ENCODE measurements at regions not wholly inside any gene's neighbourhood (a gene's known extent, or its start where the extent isn't known, plus 50 kb on each side); places are given as distances from the start of the nearest gene placed in this dataset.
"Not testable (repeated sequence)": the region's sequence is repeated elsewhere in the genome, so short reads cannot be mapped to it uniquely, and the experiment has no call there.

DNA sequence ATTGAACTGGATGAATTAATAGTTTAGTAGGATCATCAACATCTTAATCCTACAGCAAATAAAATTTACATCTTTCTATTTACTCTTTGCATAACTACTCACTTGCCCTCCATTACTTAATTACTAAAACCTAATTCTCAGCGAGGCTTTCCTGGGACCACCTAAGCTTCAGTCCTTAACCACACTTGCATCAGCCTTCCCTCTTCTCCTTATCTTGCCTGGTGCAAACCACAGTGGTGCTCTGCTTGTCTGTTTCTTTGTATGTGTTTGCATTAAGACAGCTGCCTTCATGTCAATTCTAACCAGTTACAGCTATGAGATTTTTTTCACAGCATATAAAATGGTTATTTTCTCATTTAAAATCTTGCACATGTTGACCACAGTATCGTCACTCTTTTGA is 72.6 kb upstream of the ZNF92 start:
- no peaks in the 10 kb centered on the region for H3K36me3 ChIP-seq (ENCODE audit: control insufficient read depth, insufficient read depth, low read length)
- TF ChIP-seq, protein P1, sequence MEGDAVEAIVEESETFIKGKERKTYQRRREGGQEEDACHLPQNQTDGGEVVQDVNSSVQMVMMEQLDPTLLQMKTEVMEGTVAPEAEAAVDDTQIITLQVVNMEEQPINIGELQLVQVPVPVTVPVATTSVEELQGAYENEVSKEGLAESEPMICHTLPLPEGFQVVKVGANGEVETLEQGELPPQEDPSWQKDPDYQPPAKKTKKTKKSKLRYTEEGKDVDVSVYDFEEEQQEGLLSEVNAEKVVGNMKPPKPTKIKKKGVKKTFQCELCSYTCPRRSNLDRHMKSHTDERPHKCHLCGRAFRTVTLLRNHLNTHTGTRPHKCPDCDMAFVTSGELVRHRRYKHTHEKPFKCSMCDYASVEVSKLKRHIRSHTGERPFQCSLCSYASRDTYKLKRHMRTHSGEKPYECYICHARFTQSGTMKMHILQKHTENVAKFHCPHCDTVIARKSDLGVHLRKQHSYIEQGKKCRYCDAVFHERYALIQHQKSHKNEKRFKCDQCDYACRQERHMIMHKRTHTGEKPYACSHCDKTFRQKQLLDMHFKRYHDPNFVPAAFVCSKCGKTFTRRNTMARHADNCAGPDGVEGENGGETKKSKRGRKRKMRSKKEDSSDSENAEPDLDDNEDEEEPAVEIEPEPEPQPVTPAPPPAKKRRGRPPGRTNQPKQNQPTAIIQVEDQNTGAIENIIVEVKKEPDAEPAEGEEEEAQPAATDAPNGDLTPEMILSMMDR (IDR thresholded peaks at IDR 0.05; ENCODE audit: insufficient read depth, low read length, poor library complexity, severe bottlenecking), result no peak
- H3K27me3 ChIP-seq (replicated peaks; ENCODE audit: control insufficient read depth, insufficient read depth, low read length), result no peaks in the 10 kb centered on the region
- no peak overlapping the region for H3K4me3 ChIP-seq (replicated peaks; ENCODE audit: low read depth, low read length)
- no peak for DNase-seq (ENCODE audit: extremely low read depth, insufficient read length)

DNA sequence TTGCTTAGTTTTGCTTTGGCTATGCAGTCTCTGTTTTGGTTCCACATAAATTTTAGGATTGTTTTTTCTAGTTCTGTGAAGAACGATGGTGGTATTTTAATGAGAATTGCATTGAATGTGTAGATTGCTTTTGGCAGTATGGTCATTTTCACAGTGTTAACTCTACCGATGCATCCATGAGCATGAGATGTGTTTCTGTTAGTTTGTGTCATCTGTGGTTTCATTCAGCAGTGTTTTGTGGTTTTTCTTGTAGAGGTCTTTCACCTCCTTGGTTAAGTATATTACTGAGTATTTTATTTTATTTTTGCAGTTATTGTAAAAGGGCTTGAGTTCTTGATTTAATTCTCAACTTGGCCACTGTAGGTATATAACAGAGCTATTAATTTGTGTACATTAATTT is 78.2 kb upstream of the ZNF92 start:
- Histone ChIP-seq H3K4me3 (replicated peaks; ENCODE audit: low read depth, low read length) (no peak overlapping the region), H3K27me3 (replicated peaks; ENCODE audit: control insufficient read depth, insufficient read depth, low read length) (no peaks in the 10 kb centered on the region), H3K36me3 (ENCODE audit: control insufficient read depth, insufficient read depth, low read length) (no peaks in the 10 kb centered on the region)
- TF ChIP-seq, protein P1 (IDR thresholded peaks at IDR 0.05; ENCODE audit: insufficient read depth, low read length, poor library complexity, severe bottlenecking), result no peak
- DNase-seq (ENCODE audit: extremely low read depth, insufficient read length), result no peak

DNA sequence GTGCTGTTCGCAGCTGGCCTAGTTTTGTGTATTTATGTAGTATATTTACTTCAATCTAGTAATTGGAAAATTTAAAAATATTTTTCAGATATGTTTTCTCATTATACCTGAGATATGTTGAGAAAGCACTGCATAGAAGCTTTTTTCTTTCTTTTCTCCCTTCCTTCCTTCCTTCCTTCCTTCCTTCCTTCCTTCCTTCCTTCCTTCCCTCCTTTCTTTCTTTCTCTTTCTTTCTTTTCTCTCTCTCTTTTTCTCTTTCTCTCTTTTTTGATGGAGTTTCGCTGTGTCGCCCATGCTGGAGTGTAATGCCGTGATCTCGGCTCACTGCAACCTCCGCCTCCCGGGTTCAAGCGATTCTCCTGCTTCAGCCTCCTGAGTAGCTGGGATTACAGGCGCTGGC is 83.3 kb upstream of the ZNF92 start:
- not testable (repeated sequence) for H3K4me3 ChIP-seq (replicated peaks; ENCODE audit: low read depth, low read length); H3K36me3 ChIP-seq (ENCODE audit: control insufficient read depth, insufficient read depth, low read length); DNase-seq (ENCODE audit: extremely low read depth, insufficient read length); H3K27me3 ChIP-seq (replicated peaks; ENCODE audit: control insufficient read depth, insufficient read depth, low read length)

DNA sequence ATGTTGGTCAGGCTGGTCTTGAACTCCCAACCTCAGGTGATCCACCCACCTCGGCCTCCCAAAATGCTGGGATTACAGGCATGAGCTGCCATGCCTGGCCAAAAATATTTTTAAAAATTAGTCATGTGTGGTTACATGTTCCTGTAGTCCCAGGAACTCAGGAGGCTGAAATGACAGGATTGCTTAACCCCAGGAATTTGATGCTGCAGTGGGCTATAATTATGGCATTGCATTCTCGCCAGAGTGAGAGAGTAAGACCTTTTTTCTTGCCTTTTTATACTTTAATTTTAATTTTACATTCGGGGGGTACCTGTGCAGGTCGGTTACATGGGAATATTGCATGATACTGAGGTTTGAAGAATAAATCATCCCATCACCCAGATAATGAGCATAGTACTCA is 86.6 kb upstream of the ZNF92 start:
- TF ChIP-seq, protein P1 (IDR thresholded peaks at IDR 0.05; ENCODE audit: insufficient read depth, low read length, poor library complexity, severe bottlenecking), result no peak
- Histone ChIP-seq H3K4me3 (replicated peaks; ENCODE audit: low read depth, low read length) (no peak overlapping the region), H3K36me3 (ENCODE audit: control insufficient read depth, insufficient read depth, low read length) (no peaks in the 10 kb centered on the region), H3K27me3 (replicated peaks; ENCODE audit: control insufficient read depth, insufficient read depth, low read length) (no peaks in the 10 kb centered on the region)
- DNase-seq (ENCODE audit: extremely low read depth, insufficient read length), result no peak

DNA sequence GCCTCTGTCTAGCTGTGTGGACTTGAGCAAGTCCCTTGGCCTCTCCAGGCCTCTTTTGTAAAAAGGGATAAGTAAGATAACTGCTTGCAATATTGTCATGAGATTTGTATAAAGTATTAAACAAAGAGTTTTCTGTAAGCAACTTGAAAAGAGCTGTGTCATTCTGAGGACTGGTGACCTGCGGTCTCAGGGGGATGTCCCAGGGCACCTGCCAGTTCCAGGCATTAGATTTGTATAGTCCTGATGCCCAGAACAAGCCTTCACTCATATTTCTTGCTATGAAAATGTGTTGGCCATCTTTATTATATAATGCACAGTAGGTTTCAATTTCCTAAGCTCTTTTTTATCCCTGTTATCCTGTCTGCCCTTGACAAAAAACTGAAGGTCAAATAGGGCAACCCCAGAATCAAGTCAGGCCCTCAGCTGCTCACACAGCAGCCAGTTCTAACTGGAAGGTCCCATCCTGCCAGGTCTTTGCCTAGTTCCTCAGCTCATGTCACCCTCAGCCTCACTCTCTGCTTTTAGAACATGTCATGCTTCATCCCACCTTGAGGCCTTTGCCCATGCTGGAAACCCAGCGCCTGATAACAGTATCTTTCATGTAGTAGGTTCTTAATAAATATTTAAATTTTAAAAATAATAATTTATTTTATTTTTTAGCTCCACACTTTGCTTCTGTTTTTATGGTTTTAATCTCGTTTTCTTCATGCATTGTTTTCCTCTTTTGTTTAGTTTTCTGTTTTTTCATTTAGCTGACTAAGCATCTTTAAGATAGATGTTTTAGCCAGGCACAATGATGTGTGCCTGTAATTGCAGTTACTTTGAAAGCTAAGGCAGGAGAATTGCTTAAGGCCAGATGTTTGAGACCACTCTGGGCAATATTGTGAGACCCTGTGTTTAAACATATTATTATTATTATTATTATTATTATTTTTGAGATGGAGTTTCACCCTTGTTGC is 87.5 kb upstream of the ZNF92 start:
- H3K4me3 ChIP-seq (replicated peaks; ENCODE audit: low read depth, low read length), result no peak overlapping the region
- DNase-seq (ENCODE audit: extremely low read depth, insufficient read length), result no peak
- TF ChIP-seq, protein P1 (IDR thresholded peaks at IDR 0.05; ENCODE audit: insufficient read depth, low read length, poor library complexity, severe bottlenecking), result no peak

DNA sequence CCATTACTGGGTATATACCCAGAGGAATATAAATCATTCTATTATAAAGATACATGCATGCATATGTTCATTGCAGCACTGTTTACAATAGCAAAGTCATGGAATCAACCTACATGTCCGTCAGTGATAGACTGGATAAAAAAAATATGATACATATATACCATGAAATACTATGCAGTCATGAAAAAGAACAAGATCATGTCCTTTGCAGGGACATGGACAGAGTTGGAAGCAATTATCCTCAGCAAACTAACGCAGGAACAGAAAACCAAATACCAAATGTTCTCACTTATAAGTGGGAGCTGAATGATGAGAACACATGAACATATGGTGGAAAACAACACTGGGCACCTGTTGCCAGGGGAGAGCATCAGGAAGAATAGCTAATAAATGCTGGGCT is 88.4 kb upstream of the ZNF92 start:
- not testable (repeated sequence) for DNase-seq (ENCODE audit: extremely low read depth, insufficient read length); H3K36me3 ChIP-seq (ENCODE audit: control insufficient read depth, insufficient read depth, low read length); H3K4me3 ChIP-seq (replicated peaks; ENCODE audit: low read depth, low read length); H3K27me3 ChIP-seq (replicated peaks; ENCODE audit: control insufficient read depth, insufficient read depth, low read length)

More for the DNA sequence above, 87.5 kb upstream of the ZNF92 start:
- H3K27me3 ChIP-seq (replicated peaks; ENCODE audit: control insufficient read depth, insufficient read depth, low read length), result no peaks in the 10 kb centered on the region
- no peaks in the 10 kb centered on the region for H3K36me3 ChIP-seq (ENCODE audit: control insufficient read depth, insufficient read depth, low read length)
